H1 (cell line): ENCODE measurements at regions not wholly inside any gene's neighbourhood (a gene's known extent, or its start where the extent isn't known, plus 50 kb on each side); places are given as distances from the start of the nearest gene placed in this dataset.

Experiments
- CEBPB ChIP-seq: IDR thresholded peaks from 2 replicates; pipeline ENCODE4 v1.6.1; 2012; ENCODE audit warnings: low read depth, low read length
- NANOG ChIP-seq: IDR thresholded peaks from 2 replicates; pipeline ENCODE4 v1.6.1; 2011; ENCODE audit warnings: low read length, low read depth, mild to moderate bottlenecking, inconsistent platforms; ENCODE audit not compliant: insufficient read depth, poor library complexity, severe bottlenecking
- NRF1 ChIP-seq: IDR thresholded peaks from 2 replicates; pipeline ENCODE4 v1.6.1; 2011; ENCODE audit warnings: mild to moderate bottlenecking, low read depth, low read length, improper control_type of control experiment
- TF ChIP-seq, protein P1 (sequence below), 3 experiments: IDR thresholded peaks; 1 replicate in 2 of 3; 2 replicates in 1 of 3; pipeline versions ENCODE4 v1.5.1 to v1.6.1; 2011; ENCODE audit warnings: low read length in 3 of 3, mild to moderate bottlenecking in 3 of 3, inconsistent platforms in 2 of 3, low read depth in 1 of 3, moderate library complexity in 1 of 3; ENCODE audit not compliant: insufficient read depth in 1 of 3; ENCODE audit errors: control extremely low read depth in 1 of 3

DNA sequence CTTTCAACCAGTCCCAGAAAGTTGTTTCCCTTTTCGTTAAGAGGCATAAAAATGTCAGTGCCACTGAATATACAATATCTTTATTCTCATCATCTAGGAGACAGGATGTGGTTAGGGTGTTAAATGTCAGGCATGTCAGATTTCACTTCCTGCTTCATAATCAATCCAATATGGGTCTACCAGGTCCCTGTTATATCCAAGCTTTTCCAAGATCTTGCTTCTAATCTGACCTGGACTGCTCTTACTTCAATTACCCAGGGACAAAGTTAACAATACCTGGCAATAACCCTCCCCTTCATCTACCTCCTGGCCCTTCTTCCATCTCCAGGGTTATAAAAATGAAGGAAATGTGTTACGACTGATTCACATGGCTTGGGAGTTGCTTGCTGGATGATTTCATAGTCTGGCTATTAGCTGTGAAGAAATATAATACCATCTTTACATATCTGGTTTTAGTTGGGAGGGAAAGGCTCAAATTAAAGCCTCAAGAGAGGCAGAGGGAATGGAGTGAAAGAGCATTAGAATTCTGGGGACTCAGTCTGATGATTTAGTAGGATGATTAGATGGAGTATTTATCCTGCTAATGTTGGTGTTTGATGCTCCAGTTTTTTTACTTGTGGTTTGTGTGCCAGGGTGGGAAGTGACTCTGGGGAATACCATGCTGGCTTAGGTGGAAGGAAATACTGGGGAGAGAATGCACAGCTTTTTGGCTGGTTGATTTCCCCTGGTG, 534.3 kb downstream of the ETS1 start:
- no peak for TF ChIP-seq NRF1
- no peak for TF ChIP-seq CEBPB
- TF ChIP-seq, protein P1, sequence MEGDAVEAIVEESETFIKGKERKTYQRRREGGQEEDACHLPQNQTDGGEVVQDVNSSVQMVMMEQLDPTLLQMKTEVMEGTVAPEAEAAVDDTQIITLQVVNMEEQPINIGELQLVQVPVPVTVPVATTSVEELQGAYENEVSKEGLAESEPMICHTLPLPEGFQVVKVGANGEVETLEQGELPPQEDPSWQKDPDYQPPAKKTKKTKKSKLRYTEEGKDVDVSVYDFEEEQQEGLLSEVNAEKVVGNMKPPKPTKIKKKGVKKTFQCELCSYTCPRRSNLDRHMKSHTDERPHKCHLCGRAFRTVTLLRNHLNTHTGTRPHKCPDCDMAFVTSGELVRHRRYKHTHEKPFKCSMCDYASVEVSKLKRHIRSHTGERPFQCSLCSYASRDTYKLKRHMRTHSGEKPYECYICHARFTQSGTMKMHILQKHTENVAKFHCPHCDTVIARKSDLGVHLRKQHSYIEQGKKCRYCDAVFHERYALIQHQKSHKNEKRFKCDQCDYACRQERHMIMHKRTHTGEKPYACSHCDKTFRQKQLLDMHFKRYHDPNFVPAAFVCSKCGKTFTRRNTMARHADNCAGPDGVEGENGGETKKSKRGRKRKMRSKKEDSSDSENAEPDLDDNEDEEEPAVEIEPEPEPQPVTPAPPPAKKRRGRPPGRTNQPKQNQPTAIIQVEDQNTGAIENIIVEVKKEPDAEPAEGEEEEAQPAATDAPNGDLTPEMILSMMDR (IDR thresholded peaks at IDR 0.05; ENCODE audit: control extremely low read depth in 1 of 3, insufficient read depth in 1 of 3, low read depth in 1 of 3, low read length in 3 of 3): no peak
- no peak for TF ChIP-seq NANOG
